ENCODE measurements at regions not wholly inside any gene's neighbourhood (a gene's known extent, or its start where the extent isn't known, plus 50 kb on each side); places are given as distances from the start of the nearest gene placed in this dataset.
"Not testable (repeated sequence)": the region's sequence is repeated elsewhere in the genome, so short reads cannot be mapped to it uniquely, and the experiment has no call there.

- DNase-seq, result not testable (repeated sequence)
Measured at GRCh38 chr6:142998739-142999138, 53.8 kb upstream of the HIVEP2 start.

DNA sequence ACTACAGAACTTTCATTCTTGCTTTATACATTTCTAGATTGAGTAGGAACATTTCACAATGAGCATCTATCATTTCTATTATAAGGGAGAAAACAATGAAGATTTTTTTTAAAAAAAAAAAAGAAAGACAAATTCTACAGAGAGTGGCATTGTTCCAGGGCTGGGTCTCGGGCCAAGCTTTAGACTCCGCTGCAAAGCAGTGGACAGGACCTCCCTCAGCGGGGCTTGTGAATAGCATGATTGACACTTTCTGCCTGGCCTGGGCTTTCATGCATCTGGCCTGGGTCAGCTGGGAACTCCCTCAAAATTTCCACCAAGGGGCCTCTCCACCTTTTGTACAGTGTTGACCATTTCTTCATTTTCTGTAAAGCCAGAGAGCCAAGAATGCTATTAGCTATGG lies 55.8 kb upstream of the HIVEP2 start:
- peak; percentile 52 for DNase-seq

DNA sequence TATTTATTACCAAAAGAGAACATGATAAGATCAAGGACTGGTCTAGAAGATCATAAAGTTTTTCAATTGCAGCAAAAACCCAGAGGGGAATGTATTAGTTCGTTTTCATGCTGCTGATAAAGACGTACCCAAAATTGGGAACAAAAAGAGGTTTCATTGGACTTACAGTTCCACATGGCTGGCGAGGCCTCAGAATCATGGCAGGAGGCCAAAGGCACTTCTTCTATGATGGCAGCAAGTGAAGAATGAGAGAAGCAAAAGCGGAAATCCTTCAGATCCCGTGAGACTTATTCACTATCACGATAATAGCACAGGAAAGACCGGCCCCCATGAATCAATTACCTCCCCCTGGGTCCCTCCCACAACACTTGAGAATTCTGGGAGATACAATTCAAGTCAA lies 57.7 kb upstream of the HIVEP2 start:
- DNase-seq, result no peak

- no peak for DNase-seq
Measured at GRCh38 chr6:143003676-143004075, 57.0 kb upstream of the AIG1 start.

DNA sequence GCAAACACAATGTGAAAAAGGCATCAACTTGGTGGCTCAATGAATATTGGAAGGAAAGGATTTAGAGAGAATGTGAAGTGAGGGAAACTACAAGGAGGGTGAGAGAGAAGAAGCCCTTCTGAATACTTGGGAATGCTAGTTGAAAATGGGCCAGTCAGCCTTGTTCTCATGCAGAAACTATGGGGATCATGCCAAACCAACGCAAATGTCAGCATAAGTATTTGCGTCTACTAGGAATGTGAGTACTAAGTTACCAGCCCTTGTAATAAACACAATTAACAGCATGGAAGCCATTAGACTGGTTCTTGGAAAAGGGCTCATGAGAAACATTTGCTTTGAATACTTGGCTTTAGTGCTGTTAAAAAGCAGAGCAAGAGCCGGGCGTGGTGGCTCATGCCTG lies 54.9 kb upstream of the AIG1 start:
- DNase-seq, result no peak

GRCh38 chr6:143006787-143007186 lies 53.9 kb upstream of the AIG1 start:
- DNase-seq, result no peak

DNA sequence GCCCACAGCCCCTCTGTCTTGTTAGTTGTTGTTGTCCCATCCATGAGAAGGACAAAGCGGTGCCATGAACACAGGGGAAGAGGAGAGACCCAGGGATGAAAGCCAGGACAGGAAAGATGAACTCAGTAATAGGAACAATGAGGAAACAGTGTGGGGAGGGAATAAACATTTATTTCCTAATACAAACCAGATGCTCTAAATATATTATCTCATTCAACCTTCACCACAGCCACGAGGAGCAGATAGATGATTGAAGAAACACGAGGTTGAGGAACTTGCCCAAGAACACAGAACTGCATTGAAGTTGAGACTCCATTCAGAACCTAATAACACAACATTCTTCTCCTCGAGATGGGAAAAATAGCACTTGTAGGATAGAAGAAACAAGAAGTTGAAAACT lies 53.0 kb upstream of the AIG1 start:
- no peak for DNase-seq

DNA sequence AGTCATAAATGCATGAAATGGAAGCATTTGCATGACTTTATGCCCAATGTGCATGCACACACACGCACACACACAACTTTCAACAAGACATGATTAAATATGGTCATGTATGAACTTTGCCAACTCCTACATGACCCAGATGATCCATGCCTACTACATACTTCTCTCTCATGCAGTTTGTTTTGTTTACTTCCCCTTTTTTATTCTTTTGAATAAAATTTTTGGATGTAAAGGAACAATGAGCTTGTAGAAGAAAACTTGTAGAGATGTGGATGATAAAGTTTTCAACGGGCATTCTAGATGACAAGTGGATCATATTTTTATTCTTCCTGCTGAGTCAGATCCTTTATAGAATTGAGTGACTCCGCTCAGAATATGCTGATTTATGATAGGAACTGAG lies 50.8 kb upstream of the AIG1 start:
- no peak for DNase-seq
